ENCODE measurements at regions not wholly inside any gene's neighbourhood (a gene's known extent, or its start where the extent isn't known, plus 50 kb on each side); places are given as distances from the start of the nearest gene placed in this dataset.
"Not testable (repeated sequence)": the region's sequence is repeated elsewhere in the genome, so short reads cannot be mapped to it uniquely, and the experiment has no call there.

GRCh38 chr18:55903911-55904310 lies 315.9 kb upstream of the TCF4 start:
- DNase-seq (ENCODE audit: low spot score in 2 of 2, unreplicated experiment in 2 of 2), result no peak
- Mint-ChIP-seq H3K36me3 (peaks cover 1% of the 10 kb centered on the region), H3K4me1 (peaks cover 54% of the 10 kb centered on the region), H3K27me3 (ENCODE audit: low read depth) (no peaks in the 10 kb centered on the region), H3K4me3 (no peak overlapping the region), H3K27ac (no peak overlapping the region), H3K9me3 (peaks cover 9% of the 10 kb centered on the region)
- no peak for TF ChIP-seq CTCF (IDR thresholded peaks at IDR 0.05; ENCODE audit: unreplicated experiment)

GRCh38 chr18:55900380-55900779 lies 312.4 kb upstream of the TCF4 start:
- no peaks in the 10 kb centered on the region for H3K27me3 Mint-ChIP-seq (ENCODE audit: low read depth)
- DNase-seq (ENCODE audit: low spot score in 2 of 2, unreplicated experiment in 2 of 2), result no peak
- no peak overlapping the region for H3K4me3 Mint-ChIP-seq
- peaks cover 55% of the 10 kb centered on the region for H3K4me1 Mint-ChIP-seq
- peak overlapping the region; percentile 93 for H3K27ac Mint-ChIP-seq
- no peak for TF ChIP-seq CTCF (IDR thresholded peaks at IDR 0.05; ENCODE audit: unreplicated experiment)
- peaks cover 1% of the 10 kb centered on the region for H3K36me3 Mint-ChIP-seq
- peaks cover 3% of the 10 kb centered on the region for H3K9me3 Mint-ChIP-seq

GRCh38 chr18:55897091-55897689 lies 309.2 kb upstream of the TCF4 start:
- Mint-ChIP-seq H3K36me3 (no peaks in the 10 kb centered on the region), H3K4me3 (no peak overlapping the region), H3K27ac (peak overlapping the region; percentile 59), H3K9me3 (no peaks in the 10 kb centered on the region), H3K4me1 (peaks cover 69% of the 10 kb centered on the region), H3K27me3 (ENCODE audit: low read depth) (no peaks in the 10 kb centered on the region)
- no peak for DNase-seq (ENCODE audit: low spot score in 2 of 2, unreplicated experiment in 2 of 2)
- TF ChIP-seq CTCF (IDR thresholded peaks at IDR 0.05; ENCODE audit: unreplicated experiment), result no peak

GRCh38 chr18:55893948-55894347 lies 306.0 kb upstream of the TCF4 start:
- TF ChIP-seq CTCF (IDR thresholded peaks at IDR 0.05; ENCODE audit: unreplicated experiment), result no peak
- H3K27ac Mint-ChIP-seq, result peak overlapping the region; percentile 49
- no peak overlapping the region for H3K4me3 Mint-ChIP-seq
- H3K9me3 Mint-ChIP-seq, result no peaks in the 10 kb centered on the region
- H3K4me1 Mint-ChIP-seq, result peaks cover 45% of the 10 kb centered on the region
- DNase-seq (ENCODE audit: low spot score in 2 of 2, unreplicated experiment in 2 of 2), result no peak
- H3K36me3 Mint-ChIP-seq, result no peaks in the 10 kb centered on the region
- H3K27me3 Mint-ChIP-seq (ENCODE audit: low read depth), result no peaks in the 10 kb centered on the region

- Mint-ChIP-seq H3K27ac (peak overlapping the region; percentile 17), H3K4me1 (peaks cover 37% of the 10 kb centered on the region), H3K4me3 (peak overlapping the region; percentile 28)
- H3K36me3 Mint-ChIP-seq; DNase-seq (ENCODE audit: low spot score in 2 of 2, unreplicated experiment in 2 of 2); H3K9me3 Mint-ChIP-seq; H3K27me3 Mint-ChIP-seq (ENCODE audit: low read depth): not testable (repeated sequence)
Measured at GRCh38 chr18:55892862-55893813, 305.1 kb upstream of the TCF4 start.

GRCh38 chr18:55886886-55887285 lies 298.9 kb upstream of the TCF4 start:
- Mint-ChIP-seq H3K36me3 (no peaks in the 10 kb centered on the region), H3K27ac (no peak overlapping the region), H3K27me3 (ENCODE audit: low read depth) (no peaks in the 10 kb centered on the region), H3K4me3 (no peak overlapping the region), H3K4me1 (peaks cover 1% of the 10 kb centered on the region), H3K9me3 (no peaks in the 10 kb centered on the region)
- no peak for DNase-seq (ENCODE audit: low spot score in 2 of 2, unreplicated experiment in 2 of 2)
- TF ChIP-seq CTCF (IDR thresholded peaks at IDR 0.05; ENCODE audit: unreplicated experiment), result no peak
